H4 (cell line): ENCODE measurements at regions not wholly inside any gene's neighbourhood (a gene's known extent, or its start where the extent isn't known, plus 50 kb on each side); places are given as distances from the start of the nearest gene placed in this dataset.
"Not testable (repeated sequence)": the region's sequence is repeated elsewhere in the genome, so short reads cannot be mapped to it uniquely, and the experiment has no call there.

Experiments
- DNase-seq: peaks from one replicate; pipeline ENCODE4 v3.0.0-alpha.2; 2015; ENCODE audit warnings: low spot score

DNA sequence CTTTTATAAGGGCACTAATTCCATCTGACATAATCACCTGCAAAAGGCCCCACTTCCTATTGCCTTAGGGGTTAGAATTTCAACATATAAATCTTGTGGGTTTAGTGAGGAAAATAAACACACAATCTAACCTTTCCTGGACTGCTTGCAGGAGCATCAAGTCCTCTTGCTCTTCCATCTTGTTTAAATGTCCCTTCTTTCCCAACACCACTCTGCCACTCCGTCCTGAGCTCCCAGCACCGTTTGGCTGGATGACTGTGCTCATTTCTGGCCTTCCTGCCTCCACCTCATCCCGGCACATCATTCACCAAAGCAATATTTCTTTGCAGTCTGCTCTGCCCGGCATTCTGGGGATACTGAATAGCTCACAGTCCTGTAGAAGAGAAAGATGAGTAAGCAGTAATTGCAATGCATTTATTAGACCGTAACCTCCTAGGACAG, 247.8 kb downstream of the BCL2 start:
- peak; percentile 33 for DNase-seq

DNA sequence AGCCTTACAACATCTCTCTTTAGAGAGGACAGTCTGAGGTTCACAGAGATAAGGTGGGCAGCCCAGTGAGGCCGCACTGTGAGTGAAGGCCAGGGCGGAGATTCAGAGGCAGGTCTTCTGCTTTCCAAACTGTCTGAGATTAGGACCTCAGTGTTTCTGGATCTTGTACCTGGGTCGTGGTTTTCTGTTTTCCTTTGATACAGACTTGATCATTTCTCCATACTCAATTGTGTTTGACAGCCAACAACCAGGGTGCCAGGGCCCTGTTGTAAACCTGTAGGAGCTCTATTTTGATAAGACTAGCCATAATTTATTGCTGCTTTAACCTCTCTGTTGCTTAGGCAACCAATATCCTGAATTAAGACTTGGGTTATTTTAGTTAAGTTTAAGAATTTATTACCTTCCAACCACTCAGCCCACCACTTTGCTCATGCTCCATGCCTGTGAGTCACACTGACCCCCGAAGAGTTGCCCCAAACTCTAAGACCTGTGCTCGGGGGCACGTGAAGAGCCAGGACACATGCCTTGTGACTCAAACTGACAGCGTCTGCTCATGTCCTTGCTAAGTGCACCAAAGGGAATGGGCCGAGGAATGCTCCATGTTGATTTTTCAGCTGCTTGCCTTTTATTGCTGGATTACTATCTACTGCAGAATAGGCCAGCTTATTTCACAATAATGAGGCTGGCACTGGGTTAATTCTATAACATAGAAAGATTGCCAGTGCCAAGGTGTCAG, 248.6 kb downstream of the BCL2 start:
- no peak for DNase-seq

- no peak for DNase-seq
Measured at GRCh38 chr18:63069496-63069895, 250.1 kb downstream of the BCL2 start.

- DNase-seq: no peak
Measured at GRCh38 chr18:63067939-63068338, 251.6 kb downstream of the BCL2 start.

- DNase-seq: no peak
Measured at GRCh38 chr18:63065172-63065571, 254.4 kb downstream of the BCL2 start.

- DNase-seq: peak; percentile 31
Measured at GRCh38 chr18:63063171-63063570, 256.4 kb downstream of the BCL2 start.

- peak; percentile 19 for DNase-seq
Measured at GRCh38 chr18:63062246-63062645, 257.3 kb downstream of the BCL2 start.

GRCh38 chr18:63061303-63061702, 258.3 kb downstream of the BCL2 start:
- DNase-seq: no peak

GRCh38 chr18:63058521-63058920, 261.0 kb downstream of the BCL2 start:
- DNase-seq: no peak

DNA sequence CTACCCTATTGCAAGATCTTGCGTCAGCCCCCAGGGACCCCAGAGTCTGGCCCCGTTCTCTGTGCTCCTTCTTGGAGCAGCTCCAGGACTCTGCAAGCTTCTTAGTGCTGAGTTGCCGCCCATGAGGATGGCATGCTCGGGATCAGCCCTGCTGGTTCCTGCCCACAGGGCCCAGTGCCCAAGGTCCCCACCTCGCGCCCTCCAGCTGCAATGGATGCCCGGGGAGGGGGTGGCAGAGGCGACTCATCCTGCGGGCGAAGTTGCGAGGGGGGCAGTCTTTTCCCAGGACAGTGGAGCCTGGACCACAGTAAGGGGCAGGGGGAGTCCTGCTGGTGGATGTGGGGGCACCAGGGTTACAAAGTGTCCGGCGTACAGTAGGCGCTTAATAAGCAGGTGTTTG, 261.9 kb downstream of the BCL2 start:
- no peak for DNase-seq

DNA sequence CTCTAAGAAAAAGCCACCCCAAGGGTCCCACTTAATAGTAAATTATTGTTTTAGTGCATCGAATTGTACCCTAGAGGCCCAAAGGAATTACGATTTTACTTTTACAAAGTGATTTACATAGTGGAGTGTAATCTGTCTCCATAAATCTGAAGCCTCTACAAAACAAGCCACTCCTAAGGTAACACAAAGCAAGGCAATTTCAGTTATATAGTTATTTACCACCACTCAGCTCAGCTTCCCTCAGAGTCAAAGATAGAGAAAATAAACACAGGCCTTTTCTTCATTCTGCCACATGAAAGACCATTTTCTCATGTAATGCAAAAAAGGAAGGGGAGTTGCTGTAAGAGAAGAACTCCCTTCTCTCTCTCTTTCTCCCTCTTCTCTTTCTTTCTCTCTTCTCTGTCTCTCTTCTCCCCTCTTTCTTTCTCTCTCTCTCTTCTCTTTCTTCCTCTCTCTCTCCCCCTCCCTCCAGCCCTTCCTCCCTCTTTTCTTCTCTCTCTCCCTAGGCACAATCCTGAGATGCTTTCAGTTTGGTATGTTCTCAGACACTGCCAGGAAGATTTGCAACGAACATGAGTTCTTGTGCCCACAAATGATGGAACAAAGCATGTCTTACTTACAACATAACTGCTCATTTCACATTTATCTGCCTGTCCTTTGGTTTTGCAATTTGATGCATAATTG, 264.5 kb downstream of the BCL2 start:
- no peak for DNase-seq

GRCh38 chr18:63051928-63052327, 267.6 kb downstream of the BCL2 start:
- DNase-seq: no peak

GRCh38 chr18:63050667-63051395, 268.7 kb downstream of the BCL2 start:
- DNase-seq: not testable (repeated sequence)

DNA sequence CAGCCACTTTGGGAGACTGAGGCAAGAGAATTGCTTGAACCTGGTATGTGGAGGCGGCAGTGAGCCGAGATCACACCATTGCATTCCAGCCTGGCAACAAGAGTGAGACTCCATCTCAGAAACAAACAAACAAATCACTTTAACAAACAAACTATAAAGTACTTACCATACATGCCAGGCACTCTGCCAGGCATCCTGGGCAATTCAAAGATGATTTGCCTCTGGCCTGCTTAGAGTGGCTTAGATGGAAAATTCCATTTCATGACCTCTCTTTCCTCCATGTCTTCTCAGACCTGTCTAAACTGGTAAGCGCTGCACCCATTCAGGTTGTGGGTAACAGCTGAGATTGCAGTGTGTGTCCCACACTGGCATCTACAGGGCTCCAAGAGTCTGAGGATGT, 273.2 kb downstream of the BCL2 start:
- no peak for DNase-seq

DNA sequence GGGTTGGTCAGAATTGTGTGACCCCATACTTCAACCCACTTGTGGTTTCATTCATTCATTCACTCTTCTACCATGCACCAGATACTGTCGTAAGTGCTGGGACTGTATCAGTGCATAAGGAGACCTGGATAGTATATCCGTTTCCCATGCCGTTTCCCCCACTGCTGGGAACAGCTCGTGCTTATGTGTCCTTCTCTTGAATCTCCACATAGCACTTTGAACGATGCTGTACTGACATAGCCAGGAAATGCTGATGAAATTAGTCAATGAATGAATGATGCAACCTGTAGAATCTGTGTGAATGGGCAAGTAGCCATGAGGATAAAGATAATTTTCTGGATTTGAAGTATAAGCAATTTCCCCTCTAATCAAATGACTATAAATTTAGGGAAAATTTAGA, 276.1 kb downstream of the BCL2 start:
- no peak for DNase-seq

GRCh38 chr18:63042351-63042750, 277.2 kb downstream of the BCL2 start:
- no peak for DNase-seq

GRCh38 chr18:63040788-63041410, 278.7 kb downstream of the BCL2 start:
- no peak for DNase-seq

DNA sequence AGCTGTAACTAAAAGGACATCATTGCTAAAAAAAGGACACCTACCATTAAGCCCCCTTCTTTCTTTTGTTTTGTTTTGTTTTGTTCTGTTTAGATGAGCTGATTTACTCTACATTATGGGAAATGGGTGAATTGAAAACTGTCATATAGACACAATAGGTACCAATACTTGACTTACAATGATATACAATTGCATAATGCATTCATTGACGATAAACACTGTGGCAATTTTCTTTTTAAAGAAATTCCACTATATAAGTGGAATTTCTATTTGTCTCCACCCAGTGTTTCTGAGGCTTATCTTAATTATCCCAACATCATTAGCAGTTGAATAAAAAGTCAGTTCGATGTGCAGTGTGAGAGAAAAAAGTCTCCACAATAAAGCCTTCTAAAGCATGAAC, 282.1 kb downstream of the BCL2 start:
- DNase-seq: no peak

- no peak for DNase-seq
Measured at GRCh38 chr18:63031375-63031774, 288.2 kb downstream of the BCL2 start.
